ENCODE measurements at regions not wholly inside any gene's neighbourhood (a gene's known extent, or its start where the extent isn't known, plus 50 kb on each side); places are given as distances from the start of the nearest gene placed in this dataset.

GRCh38 chr13:85405316-85405897 is 393.8 kb downstream of the SLITRK6 start:
- intact Hi-C loops (cut with DNase I): no loop called here
- no peaks in the 10 kb centered on the region for H3K9me3 ChIP-seq
- 84 to 89% methylated on average over 9 of the region's 13 CpGs for WGBS, 2 donors
- DNase-seq: no peak
- H3K27me3 ChIP-seq: no peaks in the 10 kb centered on the region
- H3K27ac ChIP-seq: no peak overlapping the region
- no peaks in the 10 kb centered on the region for H3K36me3 ChIP-seq
- no peak for TF ChIP-seq POLR2A (IDR thresholded peaks at IDR 0.05)
- TF ChIP-seq CTCF (IDR thresholded peaks at IDR 0.05): no peak
- no peak overlapping the region for H3K4me3 ChIP-seq
- no peaks in the 10 kb centered on the region for H3K4me1 ChIP-seq

GRCh38 chr13:85386424-85386823 is 412.8 kb downstream of the SLITRK6 start:
- no peaks in the 10 kb centered on the region for H3K4me1 ChIP-seq
- intact Hi-C loops (cut with DNase I): no loop called here
- 51 to 64% methylated on average over 3 of the region's 3 CpGs for WGBS, 2 donors
- no peak for DNase-seq
- TF ChIP-seq POLR2A (IDR thresholded peaks at IDR 0.05): no peak
- no peak for TF ChIP-seq CTCF (IDR thresholded peaks at IDR 0.05)
- H3K36me3 ChIP-seq: no peaks in the 10 kb centered on the region
- no peaks in the 10 kb centered on the region for H3K9me3 ChIP-seq
- H3K27me3 ChIP-seq: no peaks in the 10 kb centered on the region
- no peak overlapping the region for H3K27ac ChIP-seq
- no peak overlapping the region for H3K4me3 ChIP-seq

- TF ChIP-seq POLR2A (IDR thresholded peaks at IDR 0.05) (no peak), CTCF (IDR thresholded peaks at IDR 0.05) (no peak)
- intact Hi-C loops (cut with DNase I): no loop called here
Measured at GRCh38 chr13:85383291-85383690, 415.9 kb downstream of the SLITRK6 start.

GRCh38 chr13:85381082-85381481 is 418.1 kb downstream of the SLITRK6 start:
- Histone ChIP-seq H3K4me3 (no peak overlapping the region), H3K4me1 (no peaks in the 10 kb centered on the region), H3K27me3 (no peaks in the 10 kb centered on the region), H3K27ac (no peak overlapping the region), H3K36me3 (no peaks in the 10 kb centered on the region), H3K9me3 (no peaks in the 10 kb centered on the region)
- DNase-seq: no peak
- TF ChIP-seq CTCF (IDR thresholded peaks at IDR 0.05): no peak
- no peak for TF ChIP-seq POLR2A (IDR thresholded peaks at IDR 0.05)
- intact Hi-C loops (cut with DNase I): no loop called here
- WGBS, 2 donors: 85 to 91% methylated on average over 2 of the region's 2 CpGs

More at GRCh38 chr13:85383291-85383690, 415.9 kb downstream of the SLITRK6 start:
- Histone ChIP-seq H3K36me3 (no peaks in the 10 kb centered on the region), H3K4me1 (no peaks in the 10 kb centered on the region), H3K9me3 (no peaks in the 10 kb centered on the region), H3K4me3 (no peak overlapping the region), H3K27ac (no peak overlapping the region), H3K27me3 (no peaks in the 10 kb centered on the region)
- DNase-seq: no peak
- WGBS, 2 donors: 85 to 100% methylated on average over 1 of the region's 1 CpG

- Histone ChIP-seq H3K27ac (no peak overlapping the region), H3K4me1 (no peaks in the 10 kb centered on the region), H3K27me3 (no peaks in the 10 kb centered on the region), H3K4me3 (no peak overlapping the region), H3K9me3 (no peaks in the 10 kb centered on the region), H3K36me3 (no peaks in the 10 kb centered on the region)
- TF ChIP-seq CTCF (IDR thresholded peaks at IDR 0.05): no peak
- TF ChIP-seq POLR2A (IDR thresholded peaks at IDR 0.05): no peak
- intact Hi-C loops (cut with DNase I): no loop called here
- WGBS, 2 donors: 33 to 60% methylated on average over 1 of the region's 1 CpG
- DNase-seq: no peak
Measured at GRCh38 chr13:85379991-85380390, 419.2 kb downstream of the SLITRK6 start.

All from esophagus squamous epithelium (tissue), 5 donors.